ENCODE measurements at regions not wholly inside any gene's neighbourhood (a gene's known extent, or its start where the extent isn't known, plus 50 kb on each side); places are given as distances from the start of the nearest gene placed in this dataset.
"Not testable (repeated sequence)": the region's sequence is repeated elsewhere in the genome, so short reads cannot be mapped to it uniquely, and the experiment has no call there.

DNA sequence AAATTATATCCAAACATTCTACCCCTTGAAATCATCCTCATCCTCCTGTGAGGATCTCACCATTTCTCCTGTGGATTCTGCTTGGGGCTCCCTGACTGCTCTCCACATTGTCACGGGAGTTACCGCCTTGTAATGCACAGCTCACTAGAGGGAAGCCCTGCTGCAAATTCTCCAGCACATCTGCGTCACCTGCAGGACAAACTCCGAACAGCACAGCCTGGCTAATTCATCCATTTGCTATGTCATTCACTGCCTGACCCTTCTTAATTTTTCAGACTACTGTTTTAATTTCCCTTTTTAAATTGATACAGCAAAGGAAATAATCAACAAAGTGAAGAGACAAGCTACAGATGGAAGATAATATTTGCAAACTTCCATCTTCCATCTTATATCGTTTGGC lies 627.4 kb downstream of the FBXO15 start:
- DNase-seq = no peak

DNA sequence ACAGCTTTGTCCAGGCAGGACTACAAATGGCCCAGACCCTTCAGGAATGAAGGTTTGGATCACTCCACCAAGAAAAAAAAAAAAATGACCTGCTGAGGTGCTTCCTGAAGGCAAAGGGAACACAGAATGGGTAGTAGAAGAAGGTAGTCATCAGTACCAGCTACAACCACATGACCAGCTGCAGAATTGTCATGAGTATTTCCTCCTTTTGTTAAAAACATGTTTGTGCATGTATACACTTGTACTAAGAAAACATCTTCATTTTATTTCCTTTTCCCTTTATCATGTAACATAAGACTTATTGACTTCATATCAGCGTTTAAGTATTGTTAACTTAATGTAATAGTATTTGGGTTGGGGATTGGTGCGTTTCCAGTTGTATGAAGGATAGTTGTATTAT lies 631.6 kb downstream of the FBXO15 start:
- not testable (repeated sequence) for DNase-seq

DNA sequence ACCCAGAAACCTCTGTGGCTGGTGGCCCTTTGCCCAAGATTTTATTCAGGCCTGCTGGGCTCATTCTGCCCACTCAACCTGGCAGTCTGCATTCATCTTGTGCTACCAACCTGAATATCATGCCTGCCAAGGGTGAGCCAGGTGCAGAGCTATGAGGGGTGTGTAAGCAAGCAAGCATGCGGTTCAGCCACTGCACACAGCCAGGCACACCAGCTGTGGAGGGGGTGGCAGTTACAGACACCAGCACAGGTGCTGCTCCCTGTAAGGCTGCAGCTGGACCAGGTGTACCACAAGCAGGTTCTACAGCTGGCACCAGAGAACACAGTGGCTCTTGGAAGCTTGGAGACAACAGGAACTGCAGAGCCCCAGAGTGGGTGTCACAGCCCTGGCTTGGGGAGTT lies 633.2 kb downstream of the FBXO15 start:
- no peak for DNase-seq

DNA sequence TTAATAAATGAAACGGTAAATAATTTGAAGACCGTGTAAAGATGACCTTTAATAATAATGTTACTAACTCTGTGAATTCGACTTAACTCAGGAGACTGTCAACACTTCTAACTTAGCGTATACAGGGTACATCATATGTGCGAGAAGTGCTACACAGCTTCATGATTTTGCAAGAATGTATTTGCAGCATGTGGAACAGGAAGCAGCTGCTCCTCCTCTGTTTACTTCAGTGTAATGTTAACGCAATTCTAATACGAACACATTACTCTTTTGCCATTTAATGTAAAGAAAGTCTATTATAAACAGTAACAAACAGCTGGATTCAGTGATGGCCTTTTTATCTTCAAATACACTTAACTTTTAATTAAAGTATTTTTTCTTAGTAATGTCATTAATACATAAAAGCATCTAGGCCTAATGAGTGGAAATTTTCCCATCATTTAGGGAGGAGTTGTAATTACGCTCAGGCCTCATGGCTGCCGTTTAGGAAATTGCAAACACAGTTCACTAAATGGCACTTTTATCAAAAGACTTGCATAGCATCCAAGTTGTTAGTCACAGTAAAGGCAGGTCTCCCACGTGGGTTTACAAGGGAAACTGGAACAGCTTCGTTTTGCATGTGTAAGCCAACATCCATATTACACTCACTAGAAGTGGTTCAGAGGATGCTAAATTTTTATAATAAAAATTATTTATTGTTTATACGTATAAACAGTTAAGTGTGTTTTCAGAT lies 635.7 kb downstream of the FBXO15 start:
- DNase-seq = peak; percentile 38

DNA sequence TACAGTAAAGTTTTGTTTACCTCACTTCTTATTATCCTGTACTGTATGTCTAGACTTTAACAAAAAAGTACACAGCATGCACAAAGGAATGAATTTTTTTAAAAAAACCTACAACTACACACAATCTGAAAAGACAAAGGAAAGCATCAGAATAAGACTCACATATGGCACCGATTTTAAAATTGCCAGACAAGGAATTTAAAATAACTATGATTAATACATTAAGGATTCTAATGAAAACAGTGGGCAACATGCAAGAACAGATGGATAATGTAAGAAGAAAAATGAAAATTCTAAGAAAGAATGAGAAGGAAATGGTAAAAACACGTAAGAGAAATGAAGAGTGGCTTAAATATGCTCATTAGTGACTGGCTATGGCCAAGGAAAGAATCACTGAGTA lies 638.2 kb downstream of the FBXO15 start:
- DNase-seq = peak; percentile 81

DNA sequence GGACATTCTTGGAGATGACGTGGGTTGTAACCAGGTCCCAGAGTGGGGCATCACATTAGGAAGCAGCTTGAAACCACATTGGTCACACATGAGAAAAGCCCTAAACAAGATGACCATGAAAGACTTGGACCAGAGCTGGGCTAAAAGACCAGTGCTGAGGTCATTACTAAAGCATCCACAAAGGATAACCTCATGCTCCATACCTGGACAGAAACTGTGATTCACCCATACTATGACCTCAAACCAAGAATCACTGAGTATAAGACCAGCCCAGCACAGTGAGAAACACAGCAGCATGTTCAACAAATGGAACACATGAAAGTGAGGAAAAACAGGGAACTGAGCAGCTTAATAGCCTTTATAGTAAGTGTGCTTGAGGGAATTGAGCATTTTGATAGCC lies 635.5 kb upstream of the NETO1 start:
- no peak for DNase-seq

DNA sequence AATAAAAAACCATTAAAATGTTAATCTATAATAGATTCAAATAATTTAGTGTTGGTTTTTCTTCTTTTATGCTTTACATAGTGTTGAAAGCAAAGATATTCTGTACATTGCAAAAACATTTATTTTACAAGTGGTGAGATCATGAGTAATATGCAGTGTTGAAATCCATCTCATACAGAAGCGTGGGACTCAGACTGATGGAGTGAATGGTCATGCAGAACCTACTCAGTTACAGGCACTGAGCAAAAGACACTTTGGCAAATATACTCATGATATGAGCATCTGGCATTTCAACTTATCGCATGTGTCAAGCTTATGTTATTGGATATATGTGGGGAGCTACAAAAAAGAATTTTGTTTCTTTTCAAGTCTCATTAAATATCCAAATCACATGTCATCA lies 620.2 kb upstream of the NETO1 start:
- peak; percentile 62 for DNase-seq

DNA sequence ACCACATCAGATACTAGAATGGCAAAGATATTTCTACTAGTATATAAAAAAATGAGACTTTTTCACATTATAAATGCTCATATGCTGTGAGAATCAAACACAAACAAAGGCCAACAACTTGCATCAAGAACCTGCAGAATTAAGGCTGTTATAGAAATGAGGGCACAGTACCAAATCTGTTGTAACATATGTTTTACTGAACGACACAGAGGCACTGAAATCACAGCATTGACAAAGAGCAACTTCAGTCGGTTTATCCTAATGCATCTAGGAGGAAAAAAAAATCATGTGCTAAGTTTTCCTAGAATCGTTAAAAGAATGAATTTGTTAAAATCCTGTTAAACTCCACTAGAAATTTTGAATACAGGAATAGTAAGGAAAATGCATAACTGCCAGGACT lies 617.4 kb upstream of the NETO1 start:
- no peak for DNase-seq

DNA sequence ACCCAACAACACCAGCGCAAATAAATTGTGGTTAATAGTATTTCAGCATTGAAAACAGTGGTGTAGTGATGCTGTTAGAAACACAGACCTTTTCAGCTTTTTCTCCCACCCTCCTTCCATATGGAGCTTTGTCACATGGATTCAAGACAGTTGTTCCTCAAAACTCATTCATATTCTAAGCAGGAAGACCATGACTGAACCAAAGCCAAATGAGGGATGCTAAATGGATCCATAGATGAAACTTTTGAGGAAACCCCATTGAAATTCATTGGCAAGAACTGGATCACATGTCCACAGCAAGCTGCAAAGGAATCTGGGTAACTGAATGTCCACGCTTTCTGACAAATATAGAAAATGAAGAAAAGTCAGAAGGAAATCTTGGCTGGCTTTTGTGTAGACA lies 615.1 kb upstream of the NETO1 start:
- DNase-seq = no peak

DNA sequence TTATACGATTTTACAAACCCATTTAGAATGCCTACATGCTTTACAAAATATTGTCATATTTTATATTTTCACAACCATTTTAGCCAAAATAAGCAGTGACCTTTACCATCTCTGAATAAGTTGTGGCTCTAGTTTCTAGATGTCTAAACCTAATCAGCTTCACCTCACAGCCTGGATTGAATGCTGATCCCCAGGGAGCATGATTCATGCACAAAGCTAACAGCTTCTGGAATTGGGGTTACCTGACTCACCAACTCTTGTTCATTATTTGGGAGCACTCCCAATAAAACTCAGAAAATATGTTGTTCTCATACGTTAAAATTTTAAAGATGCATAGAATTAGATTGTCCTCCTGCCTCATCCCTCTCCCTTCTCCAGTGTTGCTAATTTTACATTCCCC lies 611.7 kb upstream of the NETO1 start:
- peak; percentile 61 for DNase-seq

DNA sequence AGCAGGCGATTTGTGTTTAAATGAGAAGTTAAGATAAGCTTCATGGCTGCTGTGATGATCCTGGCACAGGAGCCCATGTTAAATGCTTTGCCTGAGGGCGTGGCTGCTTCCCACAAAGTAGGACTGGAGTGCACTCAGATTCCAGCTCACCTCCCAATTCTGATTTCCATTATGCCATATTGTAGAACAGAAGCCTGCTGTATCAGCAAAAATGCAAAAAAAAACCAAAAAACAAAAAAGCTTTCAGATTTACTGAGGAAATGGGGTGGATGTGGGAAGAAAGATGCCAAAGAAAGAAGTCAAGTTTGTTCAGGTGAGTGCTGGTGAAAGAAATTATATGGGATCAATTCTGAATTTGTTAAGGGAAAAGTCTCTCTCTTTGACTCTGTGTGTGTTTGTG lies 610.4 kb upstream of the NETO1 start:
- no peak for DNase-seq

DNA sequence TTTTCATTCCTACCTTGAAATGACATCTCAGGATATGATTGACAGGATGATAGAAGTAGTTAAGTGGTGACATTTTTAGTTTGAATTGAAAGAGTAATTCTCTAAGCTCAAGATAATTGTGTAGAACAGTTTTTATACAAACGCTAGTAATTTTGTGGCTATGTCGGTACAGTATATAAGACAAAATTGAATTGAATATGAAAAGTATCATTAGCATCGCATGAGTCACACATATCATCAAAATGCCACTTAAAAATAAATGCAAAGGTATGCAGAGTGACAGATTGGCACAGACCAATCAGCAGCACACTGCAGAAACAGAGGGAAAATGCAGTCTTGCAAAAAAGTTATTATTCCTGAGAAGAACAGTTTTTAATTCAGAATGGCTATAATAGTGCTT lies 608.2 kb upstream of the NETO1 start:
- no peak for DNase-seq

DNA sequence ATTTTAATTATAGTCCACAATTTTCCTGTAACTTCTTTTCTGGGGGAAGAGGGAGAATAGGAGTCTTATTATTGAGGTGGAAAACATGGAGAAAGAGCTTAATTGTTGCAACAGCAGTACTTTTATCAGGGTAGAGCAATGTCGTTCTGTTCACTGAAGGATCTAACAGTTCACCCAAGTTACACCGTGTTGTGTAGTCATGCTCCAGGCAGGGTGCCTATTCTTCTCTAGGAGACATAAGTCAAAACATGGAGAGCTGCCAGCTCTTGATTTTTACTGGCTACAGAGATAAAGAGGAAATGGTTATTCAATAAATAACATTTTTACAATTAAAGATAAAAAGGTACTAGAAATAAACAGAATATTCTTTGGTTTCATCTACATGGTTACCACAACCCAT lies 594.3 kb upstream of the NETO1 start:
- peak; percentile 59 for DNase-seq

DNA sequence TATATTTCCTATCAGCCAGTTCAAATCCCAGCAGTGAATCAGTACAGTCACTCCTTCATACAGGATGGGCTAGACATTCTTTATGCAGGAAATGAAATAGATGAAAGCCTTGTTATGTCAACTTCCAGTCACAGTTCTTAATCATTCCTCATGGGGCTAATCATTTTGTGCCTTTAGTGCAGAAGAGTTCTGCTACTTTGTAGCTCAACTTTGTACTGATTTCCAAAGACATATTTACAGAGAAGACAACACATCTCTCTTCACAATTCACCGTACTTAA lies 593.9 kb upstream of the NETO1 start:
- DNase-seq = peak; percentile 37

DNA sequence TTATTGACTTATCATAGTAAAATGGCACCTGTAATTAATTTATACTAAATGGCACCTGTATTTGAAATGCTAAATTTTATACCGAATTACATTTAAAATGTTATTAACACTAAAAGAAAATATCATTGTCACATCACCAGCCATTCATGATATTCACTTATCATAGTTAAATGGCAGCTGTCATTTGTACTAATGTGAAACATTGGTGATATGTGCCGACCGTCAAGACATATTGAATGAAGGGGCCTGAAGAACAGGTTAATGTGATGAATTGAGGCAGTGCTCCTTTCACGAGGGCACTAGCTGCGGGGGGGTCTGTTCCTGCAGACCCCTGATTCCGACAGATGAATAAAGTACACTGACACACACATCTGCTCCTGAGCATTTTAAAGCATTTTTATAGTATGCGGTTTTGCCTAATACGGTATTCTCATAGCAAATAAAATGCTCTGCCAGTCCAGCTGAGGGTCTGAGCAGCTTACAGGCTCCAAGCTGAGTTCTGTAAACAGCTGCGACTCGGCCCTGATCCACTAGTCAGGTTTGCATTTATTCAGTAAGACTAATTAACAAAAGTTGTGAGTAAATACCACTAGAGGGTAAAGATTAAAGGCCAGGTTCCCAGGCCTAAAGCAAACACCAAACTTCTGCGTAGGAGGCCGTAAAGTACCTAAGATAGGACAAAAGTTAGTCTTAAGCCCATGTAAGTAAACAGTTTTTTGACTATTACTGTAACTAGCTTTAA lies 593.4 kb upstream of the NETO1 start:
- no peak for DNase-seq

DNA sequence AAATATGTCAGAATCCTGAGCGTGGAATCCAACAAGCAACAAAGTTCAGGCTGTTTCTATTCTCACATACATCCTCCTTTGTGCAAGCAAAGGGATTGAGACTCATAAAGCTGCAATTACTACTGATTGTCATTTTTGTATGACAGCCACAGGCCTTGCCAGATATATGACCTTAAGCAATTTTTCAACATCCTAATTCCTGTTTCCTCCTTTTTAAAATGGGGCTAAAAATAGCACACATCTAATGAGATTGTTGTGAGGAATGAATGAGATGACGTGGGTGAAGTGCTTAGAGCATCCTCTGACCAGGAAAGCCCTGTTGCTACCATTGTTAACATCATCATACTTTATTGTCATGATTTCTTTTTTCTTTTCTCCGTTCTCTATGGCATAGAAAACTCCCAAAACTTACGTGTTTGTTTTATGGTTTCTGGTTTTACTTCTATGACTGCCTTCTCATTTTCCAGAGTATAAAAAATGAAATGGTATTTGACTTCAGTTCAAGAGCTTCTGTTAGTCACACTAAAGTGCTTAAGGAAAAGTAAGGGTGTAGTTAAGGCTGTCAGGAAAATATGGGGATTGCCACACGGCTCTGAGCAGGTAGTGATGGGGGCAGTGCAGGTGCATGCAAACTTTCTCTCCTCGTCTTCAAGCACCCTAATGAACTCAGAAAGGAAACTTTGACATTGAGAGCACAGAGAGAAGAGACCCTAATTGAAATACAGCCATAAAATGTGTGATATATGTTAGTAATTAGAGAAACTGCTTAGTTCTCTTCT lies 590.6 kb upstream of the NETO1 start:
- no peak for DNase-seq

DNA sequence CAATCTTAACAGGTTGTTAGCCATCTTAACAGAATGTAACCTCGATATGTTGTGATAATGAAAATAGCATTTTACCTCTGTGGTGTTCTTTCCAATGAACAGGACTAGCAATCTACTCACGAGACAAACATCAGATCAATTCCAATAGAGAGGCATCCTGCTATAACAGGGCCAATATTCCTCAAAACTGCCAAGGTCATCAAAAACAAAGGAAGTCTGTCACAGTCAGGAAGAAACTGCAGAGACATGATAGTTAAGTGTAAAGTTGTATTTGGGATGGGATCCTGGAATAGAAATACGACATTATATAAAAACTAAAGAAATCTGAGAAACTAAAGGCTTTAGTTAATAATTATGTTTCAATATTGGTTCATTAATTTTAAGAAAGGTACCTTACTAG lies 588.9 kb upstream of the NETO1 start:
- no peak for DNase-seq

DNA sequence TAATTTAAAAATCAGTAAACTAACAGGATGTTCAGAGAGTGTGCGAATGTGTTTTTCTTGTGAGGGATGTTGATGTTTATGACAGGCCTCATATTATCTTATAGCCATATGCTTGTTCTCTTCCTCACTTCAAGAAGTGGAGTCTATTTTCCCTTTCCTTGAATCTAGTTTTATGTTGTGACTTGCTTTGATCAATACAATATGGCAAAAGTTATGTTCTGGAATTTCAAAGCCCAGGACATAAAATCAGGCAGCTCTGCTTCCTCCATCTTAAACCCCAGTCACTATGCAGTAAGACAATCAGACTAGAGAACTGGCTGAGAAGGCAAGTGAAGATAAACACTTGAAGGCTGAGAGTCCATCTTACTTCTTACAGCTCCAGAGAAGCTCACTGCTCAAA lies 585.1 kb upstream of the NETO1 start:
- no peak for DNase-seq

DNA sequence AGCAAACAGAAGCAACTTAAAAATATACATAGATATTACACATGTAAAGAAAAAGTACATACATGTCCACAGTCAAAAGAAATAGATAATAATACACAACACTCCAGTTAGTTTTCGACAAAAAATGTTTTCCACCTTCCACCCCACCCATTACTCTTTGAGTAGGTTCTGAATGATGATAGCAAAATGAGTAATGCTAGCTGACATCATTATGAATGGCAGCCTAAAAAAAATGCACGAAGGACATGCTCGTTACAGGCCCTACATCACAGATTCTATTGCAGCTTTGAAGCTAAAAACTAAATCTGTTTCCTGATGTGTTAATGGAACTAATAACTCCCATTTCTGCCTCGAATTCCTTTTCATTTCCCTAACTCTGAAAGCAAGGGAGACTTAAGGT lies 578.7 kb upstream of the NETO1 start:
- DNase-seq = no peak

DNA sequence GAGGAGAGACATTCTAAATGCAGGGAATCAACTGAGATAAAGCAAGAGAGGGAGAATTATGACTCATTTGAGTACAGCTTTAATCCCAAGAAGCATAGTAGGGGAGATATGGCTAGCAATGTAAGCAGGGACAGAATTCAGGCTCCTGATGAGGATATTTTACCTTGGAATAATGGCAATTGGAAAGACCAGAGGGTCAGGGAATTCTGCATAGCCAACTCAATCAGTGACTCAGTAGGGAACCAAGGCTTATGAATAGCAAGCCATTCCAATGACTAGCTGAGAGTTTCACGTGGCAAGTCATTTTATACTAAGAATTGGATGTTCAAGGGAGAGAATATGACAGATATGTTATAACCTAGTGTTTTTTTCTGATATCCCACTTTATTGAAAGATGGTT lies 563.8 kb upstream of the NETO1 start:
- DNase-seq = no peak

DNA sequence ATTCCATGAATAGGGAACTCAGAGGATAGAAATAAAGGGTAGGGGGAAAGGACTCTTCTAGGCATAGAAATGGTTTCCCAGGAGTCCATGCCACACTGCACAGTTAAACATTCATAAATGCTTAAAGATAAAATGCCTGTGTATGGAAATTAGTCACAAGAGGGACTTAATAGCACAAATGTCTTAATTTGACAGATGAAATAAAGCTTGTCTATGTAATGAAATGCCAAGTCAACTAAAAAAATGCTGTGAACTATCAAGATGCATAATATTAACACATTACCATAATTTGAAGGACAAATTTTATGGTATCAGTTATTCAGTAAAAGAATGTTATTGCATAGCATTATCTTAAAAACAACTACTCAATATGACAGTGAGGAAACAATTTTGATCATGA lies 553.2 kb upstream of the NETO1 start:
- DNase-seq = no peak

DNA sequence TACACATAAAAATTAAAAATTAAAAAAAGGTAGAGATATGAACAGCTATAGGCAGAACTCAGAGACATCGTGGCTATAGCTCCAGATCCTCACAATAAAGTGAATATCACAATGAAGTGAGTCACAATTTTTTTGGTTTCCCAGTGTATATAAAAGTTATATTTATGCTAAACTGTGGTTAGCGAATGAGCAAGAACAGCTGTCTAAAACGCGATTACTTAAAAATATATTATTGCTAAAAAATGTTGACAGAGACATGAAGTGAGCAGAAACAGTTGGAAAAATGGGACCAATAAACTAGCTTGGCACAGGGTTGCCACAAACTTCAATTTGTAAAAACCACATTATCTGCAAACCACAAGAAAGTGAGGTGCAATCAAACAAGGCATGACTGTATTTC lies 551.7 kb upstream of the NETO1 start:
- DNase-seq = no peak

DNA sequence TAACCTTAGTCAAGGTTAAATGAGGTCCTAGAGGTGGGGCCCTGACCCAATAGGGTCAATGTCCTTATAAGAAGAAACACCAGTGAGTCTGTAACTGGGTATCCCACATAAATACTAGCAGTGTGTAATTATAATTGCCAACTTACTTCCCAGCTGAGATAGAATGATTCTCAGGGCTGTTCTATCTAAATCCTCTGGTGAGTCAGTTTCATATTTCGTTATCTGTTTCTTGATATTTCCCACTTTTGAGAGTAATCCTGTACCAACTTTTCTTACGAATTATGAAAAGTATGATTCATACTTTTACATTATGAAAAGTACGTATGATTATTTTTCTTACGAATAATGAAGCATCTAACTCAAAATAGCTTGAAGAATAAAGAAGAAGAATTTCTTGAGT lies 546.8 kb upstream of the NETO1 start:
- DNase-seq = no peak

DNA sequence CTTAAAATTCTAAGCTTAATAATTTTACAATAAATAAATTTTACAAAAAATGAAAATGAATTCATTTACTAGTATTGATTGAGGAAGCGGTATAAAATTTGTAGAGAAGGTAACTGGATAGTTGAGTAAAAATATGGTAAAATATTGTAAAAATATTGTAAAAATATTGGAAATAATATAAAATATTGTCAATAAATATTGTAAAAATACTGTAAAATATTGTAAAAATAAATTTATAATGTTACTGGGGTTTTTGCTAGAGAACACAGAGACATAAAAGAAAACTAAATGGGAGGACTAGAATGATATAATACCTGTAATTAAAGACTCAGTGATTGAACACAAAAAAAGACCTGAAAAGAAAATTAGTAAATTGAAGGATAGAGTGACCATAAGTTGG lies 546.3 kb upstream of the NETO1 start:
- DNase-seq = no peak

Measured in fibroblast of skin of back (primary cell).